ENCODE measurements at regions not wholly inside any gene's neighbourhood (a gene's known extent, or its start where the extent isn't known, plus 50 kb on each side); places are given as distances from the start of the nearest gene placed in this dataset.

- no peak for DNase-seq
These were observed 206.3 kb upstream of the GATB start for GRCh38 chr4:151967074-151967473.

GRCh38 chr4:151962138-151962823, 201.5 kb upstream of the GATB start:
- DNase-seq, result no peak

- DNase-seq, result peak in 1 of 14 donors; percentile 22
These were observed 200.6 kb upstream of the GATB start for GRCh38 chr4:151961456-151961855.

- DNase-seq, result peak in 1 of 14 donors; percentile 56
These were observed 199.8 kb upstream of the GATB start for GRCh38 chr4:151960449-151961230.

GRCh38 chr4:151957153-151957552, 196.3 kb upstream of the GATB start:
- no peak for DNase-seq

GRCh38 chr4:151955721-151956380, 195.0 kb upstream of the GATB start:
- DNase-seq, result no peak

GRCh38 chr4:151953795-151954372, 193.1 kb upstream of the GATB start:
- no peak for DNase-seq

GRCh38 chr4:151953312-151953711, 192.5 kb upstream of the GATB start:
- DNase-seq, result no peak

GRCh38 chr4:151952711-151953254, 192.0 kb upstream of the GATB start:
- peak in 1 of 14 donors; percentile 56 for DNase-seq

GRCh38 chr4:151952137-151952536, 191.3 kb upstream of the GATB start:
- DNase-seq, result no peak

- DNase-seq, result peak in 1 of 14 donors; percentile 14
These were observed 190.9 kb upstream of the GATB start for GRCh38 chr4:151951671-151952050.

GRCh38 chr4:151950993-151951670, 190.3 kb upstream of the GATB start:
- DNase-seq, result peak in 2 of 14 donors; percentile 1 to 18

GRCh38 chr4:151948351-151949016, 187.7 kb upstream of the GATB start:
- no peak for DNase-seq

GRCh38 chr4:151946718-151947117, 185.9 kb upstream of the GATB start:
- DNase-seq, result no peak

GRCh38 chr4:151942971-151943370, 182.2 kb upstream of the GATB start:
- no peak for DNase-seq

- DNase-seq, result no peak
These were observed 180.3 kb upstream of the GATB start for GRCh38 chr4:151940926-151941617.

- DNase-seq, result peak in 1 of 14 donors; percentile 29
These were observed 179.5 kb upstream of the GATB start for GRCh38 chr4:151940291-151940690.

- DNase-seq, result peak in 1 of 14 donors; percentile 51
These were observed 178.9 kb upstream of the GATB start for GRCh38 chr4:151939670-151940069.

- peak in 1 of 14 donors; percentile 68 for DNase-seq
These were observed 174.6 kb upstream of the GATB start for GRCh38 chr4:151935411-151935810.

GRCh38 chr4:151934766-151935165, 174.0 kb upstream of the GATB start:
- DNase-seq, result peak in 3 of 14 donors; percentile 18 to 98 (median 38)
